Karpas-422 (cell line): ENCODE measurements at regions not wholly inside any gene's neighbourhood (a gene's known extent, or its start where the extent isn't known, plus 50 kb on each side); places are given as distances from the start of the nearest gene placed in this dataset.
"Not testable (repeated sequence)": the region's sequence is repeated elsewhere in the genome, so short reads cannot be mapped to it uniquely, and the experiment has no call there.

ENCODE experiments used
- DNase-seq: peaks from one replicate; pipeline ENCODE4 v3.0.0-alpha.2; 2015
- H2AFZ ChIP-seq: fragments of 200-600 bp; sonication (generic); 2 replicates; pipeline ENCODE4 v1.6.1; 2014; ENCODE audit warnings: antibody characterized with exemption, low read length, mixed read lengths
- H3K27ac ChIP-seq: fragments of 200-600 bp; sonication (generic); 2 replicates; pipeline ENCODE4 v1.5.1; 2014; ENCODE audit warnings: mild to moderate bottlenecking, low read length, moderate library complexity
- H3K27me3 ChIP-seq: fragments of 200-600 bp; sonication (generic); 2 replicates; pipeline ENCODE4 v1.6.1; 2014; ENCODE audit warnings: low read length, mixed read lengths
- H3K36me3 ChIP-seq: fragments of 200-600 bp; sonication (generic); 2 replicates; pipeline ENCODE4 v1.6.1; 2014; ENCODE audit warnings: low read length, mixed read lengths; ENCODE audit not compliant: insufficient read depth
- H3K4me1 ChIP-seq: fragments of 200-600 bp; sonication (generic); 2 replicates; pipeline ENCODE4 v1.6.1; 2014; ENCODE audit warnings: mild to moderate bottlenecking, low read length, mixed read lengths
- H3K4me2 ChIP-seq: fragments of 200-600 bp; sonication (generic); 2 replicates; pipeline ENCODE4 v1.6.1; 2014; ENCODE audit warnings: low read length, low read depth, mild to moderate bottlenecking; ENCODE audit not compliant: poor library complexity, severe bottlenecking
- H3K4me3 ChIP-seq: fragments of 200-600 bp; sonication (generic); 2 replicates; pipeline ENCODE4 v1.5.1; 2014; ENCODE audit warnings: mild to moderate bottlenecking, antibody characterized with exemption, low read length, mixed read lengths
- H3K79me2 ChIP-seq: fragments of 200-600 bp; sonication (generic); 2 replicates; pipeline ENCODE4 v1.6.1; 2014; ENCODE audit warnings: mild to moderate bottlenecking, low read length, mixed read lengths
- H3K9ac ChIP-seq: fragments of 200-600 bp; sonication (generic); 2 replicates; pipeline ENCODE4 v1.6.0; 2014; ENCODE audit warnings: low read length
- H3K9me2 ChIP-seq: fragments of 200-600 bp; sonication (generic), shearing (Covaris generic); replicated peaks from 2 replicates; pipeline ENCODE4 v1.6.0; 2014; ENCODE audit warnings: mild to moderate bottlenecking, low read length, moderate library complexity; ENCODE audit not compliant: insufficient read depth
- H3K9me3 ChIP-seq: fragments of 300-700, 200-600 bp; sonication (generic); 2 replicates; pipeline ENCODE4 v1.6.1; 2014; ENCODE audit warnings: low read length, mixed read lengths
- H4K20me1 ChIP-seq: fragments of 200-600 bp; sonication (generic); 2 replicates; pipeline ENCODE4 v1.6.1; 2014; ENCODE audit warnings: mild to moderate bottlenecking, antibody characterized with exemption, low read length, low read depth; ENCODE audit not compliant: insufficient read depth

DNA sequence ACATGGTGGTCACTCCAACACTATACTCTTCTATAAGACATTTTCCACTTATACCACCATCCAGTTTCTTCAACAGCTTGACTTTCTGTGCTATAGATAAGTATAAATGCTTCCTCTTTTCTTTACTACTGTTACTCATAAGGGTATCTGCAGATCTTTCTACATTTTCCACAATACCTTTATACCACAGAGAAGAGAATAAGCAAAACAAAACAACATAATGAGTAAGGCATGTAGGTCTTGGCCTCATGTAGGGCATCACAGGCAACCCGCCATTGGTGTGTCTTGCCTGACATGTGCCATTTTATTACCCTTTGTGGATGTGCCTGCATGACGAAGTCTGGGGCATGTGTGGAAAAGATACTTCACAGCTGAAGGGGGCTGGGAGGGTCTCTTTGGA is 265.3 kb upstream of the STARD13 start:
- H3K9me2 ChIP-seq, result no peaks in the 10 kb centered on the region
- H3K36me3 ChIP-seq, result no peaks in the 10 kb centered on the region
- H3K9me3 ChIP-seq, result no peaks in the 10 kb centered on the region
- DNase-seq, result no peak
- H3K79me2 ChIP-seq, result no peaks in the 10 kb centered on the region
- peaks cover 19% of the 10 kb centered on the region for H3K4me1 ChIP-seq
- H3K4me3 ChIP-seq, result no peak overlapping the region
- no peak overlapping the region for H2AFZ ChIP-seq
- no peaks in the 10 kb centered on the region for H3K27me3 ChIP-seq
- H3K27ac ChIP-seq, result no peak overlapping the region
- no peak overlapping the region for H3K4me2 ChIP-seq
- no peaks in the 10 kb centered on the region for H4K20me1 ChIP-seq
- H3K9ac ChIP-seq, result no peak overlapping the region

DNA sequence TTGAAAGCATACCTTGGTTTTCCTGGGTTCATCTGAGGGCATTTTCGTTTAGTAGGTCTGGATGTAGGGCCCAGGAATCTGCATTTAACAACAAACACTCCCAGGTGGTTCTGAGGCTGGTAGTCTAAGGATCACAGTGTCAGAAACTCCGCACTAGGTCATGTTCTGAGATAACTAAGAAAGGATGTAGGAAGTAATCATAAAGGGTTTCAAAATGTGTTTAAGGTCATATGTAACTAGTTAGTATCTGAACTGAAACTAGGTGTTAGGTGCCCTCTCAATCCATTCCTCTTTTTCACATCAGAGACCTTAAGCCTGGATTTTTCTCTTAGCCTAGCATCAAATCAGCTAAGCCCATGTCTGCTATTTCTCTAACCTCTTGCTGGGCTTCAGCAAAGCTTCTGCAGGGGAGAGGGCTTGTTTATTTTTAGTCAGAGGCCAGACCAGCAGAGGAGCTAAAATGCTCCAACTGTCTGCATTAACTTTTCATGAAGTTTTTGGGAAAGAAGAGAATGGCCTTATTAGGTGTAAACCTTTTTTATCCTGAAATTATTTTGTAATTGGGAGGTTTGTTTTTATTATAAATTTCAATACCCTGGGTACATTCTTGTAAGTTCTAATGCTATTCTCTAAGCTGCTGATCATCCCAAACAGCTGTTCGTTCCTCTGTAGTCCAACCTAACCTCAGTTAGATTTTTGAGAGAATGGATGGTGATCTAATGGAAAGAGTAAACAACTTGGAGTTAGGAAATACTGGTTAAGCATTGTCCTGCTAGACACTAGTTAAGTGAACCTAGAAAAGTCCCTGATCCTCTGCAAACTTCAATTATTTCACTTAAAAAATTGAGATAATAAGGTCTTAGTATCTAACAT is 262.8 kb upstream of the RFC3 start:
- H3K36me3 ChIP-seq, result no peaks in the 10 kb centered on the region
- no peak overlapping the region for H3K4me3 ChIP-seq
- no peak overlapping the region for H2AFZ ChIP-seq
- H3K9me2 ChIP-seq, result no peaks in the 10 kb centered on the region
- no peaks in the 10 kb centered on the region for H3K9me3 ChIP-seq
- no peaks in the 10 kb centered on the region for H3K4me1 ChIP-seq
- H3K27ac ChIP-seq, result no peak overlapping the region
- no peaks in the 10 kb centered on the region for H3K79me2 ChIP-seq
- H3K4me2 ChIP-seq, result no peak overlapping the region
- H4K20me1 ChIP-seq, result no peaks in the 10 kb centered on the region
- H3K27me3 ChIP-seq, result no peaks in the 10 kb centered on the region
- no peak overlapping the region for H3K9ac ChIP-seq
- no peak for DNase-seq

DNA sequence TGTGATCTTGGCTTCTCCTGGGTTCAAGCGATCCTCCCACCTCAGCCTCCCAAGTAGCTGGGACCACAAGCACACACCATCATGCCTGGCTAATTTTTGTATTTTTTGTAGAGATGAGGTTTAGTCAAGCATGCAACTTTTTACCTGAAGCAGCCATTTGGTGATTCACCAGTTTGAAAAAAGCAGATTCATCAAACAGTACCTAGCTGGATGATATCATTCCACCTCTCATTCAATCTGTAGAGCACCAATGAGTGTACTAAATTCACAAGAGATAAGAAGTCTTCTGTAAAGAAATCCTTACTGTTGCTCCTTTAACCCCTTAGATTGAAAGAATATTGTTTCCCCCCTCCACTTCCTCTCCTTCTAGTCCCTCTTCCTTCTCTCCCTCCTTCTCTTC is 261.1 kb upstream of the RFC3 start:
- no peaks in the 10 kb centered on the region for H3K27me3 ChIP-seq
- no peak overlapping the region for H3K4me3 ChIP-seq
- no peaks in the 10 kb centered on the region for H3K79me2 ChIP-seq
- no peak overlapping the region for H3K4me2 ChIP-seq
- peaks cover 8% of the 10 kb centered on the region for H3K4me1 ChIP-seq
- no peaks in the 10 kb centered on the region for H3K9me3 ChIP-seq
- H3K9me2 ChIP-seq, result no peaks in the 10 kb centered on the region
- no peak for DNase-seq
- H3K36me3 ChIP-seq, result no peaks in the 10 kb centered on the region
- H3K27ac ChIP-seq, result no peak overlapping the region
- H3K9ac ChIP-seq, result no peak overlapping the region
- no peak overlapping the region for H2AFZ ChIP-seq
- H4K20me1 ChIP-seq, result no peaks in the 10 kb centered on the region

DNA sequence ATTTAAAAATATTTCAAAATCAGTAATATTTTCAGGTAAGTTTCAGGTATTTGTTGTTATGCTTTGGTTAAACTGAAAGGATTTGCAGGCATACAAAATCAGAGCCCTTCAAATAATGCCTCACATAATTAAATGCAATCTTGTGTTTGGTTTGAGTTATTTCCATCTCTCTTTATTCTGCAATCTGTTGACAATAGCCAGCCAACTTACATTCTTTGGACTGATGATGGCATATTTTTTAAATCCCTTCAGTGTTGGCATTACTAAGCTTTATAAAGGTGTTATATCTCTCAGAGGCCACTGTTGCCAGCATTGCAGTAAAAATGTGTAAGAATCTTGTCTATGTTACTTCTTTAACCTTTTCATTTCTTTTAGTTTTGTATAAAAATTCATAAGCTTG is 257.2 kb upstream of the RFC3 start:
- Histone ChIP-seq H3K27me3 (no peaks in the 10 kb centered on the region), H3K36me3 (no peaks in the 10 kb centered on the region), H3K9ac (no peak overlapping the region), H2AFZ (no peak overlapping the region), H4K20me1 (no peaks in the 10 kb centered on the region), H3K4me1 (peaks cover 8% of the 10 kb centered on the region), H3K4me3 (no peak overlapping the region), H3K9me3 (no peaks in the 10 kb centered on the region), H3K4me2 (no peak overlapping the region), H3K27ac (no peak overlapping the region), H3K79me2 (no peaks in the 10 kb centered on the region), H3K9me2 (no peaks in the 10 kb centered on the region)
- DNase-seq, result no peak

DNA sequence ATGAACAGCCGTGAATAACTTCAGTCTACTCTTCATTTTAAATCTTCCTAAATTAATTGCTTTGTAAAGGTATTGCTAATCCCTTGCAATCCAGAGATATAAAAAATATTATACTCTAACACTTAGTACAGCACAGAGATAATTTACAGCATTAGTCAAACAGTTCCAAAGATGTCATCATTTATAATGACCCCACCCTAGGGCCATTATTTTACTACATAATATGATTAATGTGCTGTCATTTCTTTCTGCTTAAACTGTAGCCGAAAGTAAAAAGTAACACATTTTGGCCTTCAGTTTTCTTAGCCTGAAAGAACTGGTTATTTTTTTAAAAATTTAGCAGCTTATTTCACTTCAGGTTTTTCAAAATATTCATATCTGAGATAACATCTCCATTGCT is 256.3 kb upstream of the RFC3 start:
- Histone ChIP-seq H3K27me3 (no peaks in the 10 kb centered on the region), H3K9me3 (no peaks in the 10 kb centered on the region), H3K4me3 (no peak overlapping the region), H2AFZ (no peak overlapping the region), H3K36me3 (no peaks in the 10 kb centered on the region), H4K20me1 (no peaks in the 10 kb centered on the region), H3K9ac (no peak overlapping the region), H3K27ac (no peak overlapping the region), H3K9me2 (no peaks in the 10 kb centered on the region), H3K4me2 (no peak overlapping the region), H3K4me1 (peaks cover 8% of the 10 kb centered on the region), H3K79me2 (no peaks in the 10 kb centered on the region)
- DNase-seq, result no peak

DNA sequence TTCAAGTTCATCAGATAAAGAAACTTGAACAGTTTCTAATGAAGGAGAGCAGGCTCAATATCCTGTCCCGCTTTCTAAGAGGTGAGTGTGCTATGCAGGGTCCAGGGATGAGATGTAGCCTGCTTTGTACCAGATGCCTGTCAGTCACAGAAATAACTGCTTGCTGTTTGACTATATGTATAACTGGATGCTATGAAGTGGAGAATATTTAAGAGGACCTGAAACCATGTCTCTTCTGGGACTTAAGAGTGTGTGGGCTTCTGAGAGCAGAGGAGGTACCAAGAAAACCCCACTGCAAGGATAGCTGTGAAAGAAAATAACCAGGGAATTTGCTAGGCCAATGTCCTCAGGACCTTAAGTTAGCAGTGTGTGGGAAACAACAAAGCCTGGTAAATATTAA is 246.3 kb upstream of the RFC3 start:
- Histone ChIP-seq H3K36me3 (no peaks in the 10 kb centered on the region), H2AFZ (no peak overlapping the region), H3K79me2 (no peaks in the 10 kb centered on the region), H3K4me3 (no peak overlapping the region), H3K4me2 (no peak overlapping the region), H3K9me2 (no peaks in the 10 kb centered on the region), H4K20me1 (no peaks in the 10 kb centered on the region), H3K9me3 (no peaks in the 10 kb centered on the region), H3K27me3 (no peaks in the 10 kb centered on the region), H3K9ac (no peak overlapping the region), H3K27ac (no peak overlapping the region), H3K4me1 (no peaks in the 10 kb centered on the region)
- DNase-seq, result no peak

DNA sequence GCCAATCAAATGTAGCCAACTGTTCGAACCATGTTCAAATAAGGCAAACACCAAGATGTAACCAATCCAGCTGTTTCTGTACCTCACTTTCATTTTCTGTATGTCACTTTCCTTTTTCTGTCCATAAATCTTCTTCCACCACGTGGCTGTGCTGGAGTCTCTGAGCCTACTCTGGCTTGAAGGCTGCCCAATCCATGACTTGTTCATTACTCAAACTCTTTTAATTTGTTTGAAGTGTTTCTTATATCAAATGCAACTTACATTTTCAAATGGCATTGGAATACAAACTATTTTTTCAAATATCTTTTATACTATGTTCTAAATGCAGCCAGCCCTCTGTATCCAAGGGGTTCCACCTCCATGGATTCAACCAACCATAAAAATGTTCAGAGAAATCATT is 245.6 kb upstream of the RFC3 start:
- H3K4me2 ChIP-seq, H3K9ac ChIP-seq, H3K4me1 ChIP-seq, H4K20me1 ChIP-seq, DNase-seq, H2AFZ ChIP-seq, H3K27ac ChIP-seq, H3K27me3 ChIP-seq, H3K79me2 ChIP-seq, H3K36me3 ChIP-seq, H3K9me2 ChIP-seq, H3K4me3 ChIP-seq, H3K9me3 ChIP-seq: not testable (repeated sequence)

DNA sequence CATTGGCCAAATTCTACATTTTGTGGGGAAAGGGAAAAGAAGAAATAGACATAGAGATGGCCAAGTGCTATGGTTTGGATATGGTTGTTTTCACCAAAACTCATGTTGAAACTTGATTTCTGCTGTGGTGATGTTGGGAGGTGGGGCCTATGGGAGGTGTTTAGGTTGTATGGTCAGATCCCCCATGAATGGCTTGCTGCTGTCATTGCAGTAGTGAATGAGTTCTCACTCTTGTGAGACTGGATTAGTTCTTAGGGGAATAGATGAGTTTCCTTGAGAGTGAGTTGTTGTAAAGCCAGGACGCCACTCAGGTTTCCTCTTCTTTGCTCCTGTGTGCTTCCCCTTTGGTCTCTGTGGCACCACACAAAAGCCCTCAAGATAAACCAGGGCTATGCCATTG is 242.6 kb upstream of the RFC3 start:
- Histone ChIP-seq H3K36me3 (no peaks in the 10 kb centered on the region), H3K9me3 (no peaks in the 10 kb centered on the region), H3K9me2 (no peaks in the 10 kb centered on the region), H3K79me2 (no peaks in the 10 kb centered on the region), H3K4me2 (no peak overlapping the region), H3K4me3 (no peak overlapping the region), H4K20me1 (no peaks in the 10 kb centered on the region), H3K27me3 (no peaks in the 10 kb centered on the region), H3K27ac (no peak overlapping the region), H2AFZ (no peak overlapping the region), H3K4me1 (peaks cover 7% of the 10 kb centered on the region; the same call in 1 of the 2 replicates), H3K9ac (no peak overlapping the region)
- DNase-seq, result no peak
